ENCODE measurements at regions not wholly inside any gene's neighbourhood (a gene's known extent, or its start where the extent isn't known, plus 50 kb on each side); places are given as distances from the start of the nearest gene placed in this dataset.

GRCh38 chr1:195899762-195900352 lies 708.4 kb downstream of the KCNT2 start:
- intact Hi-C loops (cut with DNase I): no loop called here
- Histone ChIP-seq H3K4me1 (ENCODE audit: control insufficient read depth in 2 of 3, insufficient read depth in 2 of 3, low read depth in 1 of 3, low read length in 3 of 3) (no peaks in the 10 kb centered on the region), H3K4me3 (ENCODE audit: low read length in 3 of 3) (no peak overlapping the region), H3K27me3 (ENCODE audit: control insufficient read depth, insufficient read depth, low read length) (no peaks in the 10 kb centered on the region), H3K9me3 (ENCODE audit: control insufficient read depth in 2 of 3, insufficient read depth in 1 of 3, low read length in 3 of 3) (no peaks in the 10 kb centered on the region), H3K9ac (ENCODE audit: low read length in 3 of 3) (no peak overlapping the region), H3K27ac (ENCODE audit: low read depth in 2 of 2, low read length in 2 of 2) (no peak overlapping the region), H3K36me3 (ENCODE audit: control insufficient read depth in 2 of 3, insufficient read depth in 3 of 3, low read length in 3 of 3) (no peaks in the 10 kb centered on the region)
- FAIRE-seq (no peak), DNase-seq (no peak)
- TF ChIP-seq CTCF (IDR thresholded peaks at IDR 0.05; ENCODE audit: borderline replicate concordance, extremely low read depth, insufficient read depth): no peak

- Histone ChIP-seq H3K36me3 (ENCODE audit: control insufficient read depth in 2 of 3, insufficient read depth in 3 of 3, low read length in 3 of 3) (no peaks in the 10 kb centered on the region), H3K27me3 (ENCODE audit: control insufficient read depth, insufficient read depth, low read length) (no peaks in the 10 kb centered on the region), H3K9ac (ENCODE audit: low read length in 3 of 3) (no peak overlapping the region), H3K4me1 (ENCODE audit: control insufficient read depth in 2 of 3, insufficient read depth in 2 of 3, low read depth in 1 of 3, low read length in 3 of 3) (no peaks in the 10 kb centered on the region), H3K4me3 (ENCODE audit: low read length in 3 of 3) (no peak overlapping the region), H3K9me3 (ENCODE audit: control insufficient read depth in 2 of 3, insufficient read depth in 1 of 3, low read length in 3 of 3) (no peaks in the 10 kb centered on the region), H3K27ac (ENCODE audit: low read depth in 2 of 2, low read length in 2 of 2) (no peak overlapping the region)
- no peak for FAIRE-seq
- DNase-seq: no peak
- no peak for TF ChIP-seq CTCF (IDR thresholded peaks at IDR 0.05; ENCODE audit: borderline replicate concordance, extremely low read depth, insufficient read depth)
- intact Hi-C loops (cut with DNase I): no loop called here
Measured at GRCh38 chr1:195898924-195899323, 709.3 kb downstream of the KCNT2 start.

GRCh38 chr1:195898373-195898772 lies 709.9 kb downstream of the KCNT2 start:
- Histone ChIP-seq H3K27me3 (ENCODE audit: control insufficient read depth, insufficient read depth, low read length) (no peaks in the 10 kb centered on the region), H3K9me3 (ENCODE audit: control insufficient read depth in 2 of 3, insufficient read depth in 1 of 3, low read length in 3 of 3) (no peaks in the 10 kb centered on the region), H3K4me1 (ENCODE audit: control insufficient read depth in 2 of 3, insufficient read depth in 2 of 3, low read depth in 1 of 3, low read length in 3 of 3) (no peaks in the 10 kb centered on the region), H3K4me3 (ENCODE audit: low read length in 3 of 3) (no peak overlapping the region), H3K9ac (ENCODE audit: low read length in 3 of 3) (no peak overlapping the region), H3K27ac (ENCODE audit: low read depth in 2 of 2, low read length in 2 of 2) (no peak overlapping the region), H3K36me3 (ENCODE audit: control insufficient read depth in 2 of 3, insufficient read depth in 3 of 3, low read length in 3 of 3) (no peaks in the 10 kb centered on the region)
- DNase-seq (no peak), FAIRE-seq (no peak)
- intact Hi-C loops (cut with DNase I): no loop called here
- no peak for TF ChIP-seq CTCF (IDR thresholded peaks at IDR 0.05; ENCODE audit: borderline replicate concordance, extremely low read depth, insufficient read depth)

- Histone ChIP-seq H3K9ac (ENCODE audit: low read length in 3 of 3) (no peak overlapping the region), H3K4me1 (ENCODE audit: control insufficient read depth in 2 of 3, insufficient read depth in 2 of 3, low read depth in 1 of 3, low read length in 3 of 3) (no peaks in the 10 kb centered on the region), H3K27ac (ENCODE audit: low read depth in 2 of 2, low read length in 2 of 2) (no peak overlapping the region), H3K27me3 (ENCODE audit: control insufficient read depth, insufficient read depth, low read length) (no peaks in the 10 kb centered on the region), H3K9me3 (ENCODE audit: control insufficient read depth in 2 of 3, insufficient read depth in 1 of 3, low read length in 3 of 3) (no peaks in the 10 kb centered on the region), H3K4me3 (ENCODE audit: low read length in 3 of 3) (no peak overlapping the region), H3K36me3 (ENCODE audit: control insufficient read depth in 2 of 3, insufficient read depth in 3 of 3, low read length in 3 of 3) (no peaks in the 10 kb centered on the region)
- FAIRE-seq (no peak), DNase-seq (no peak)
- no peak for TF ChIP-seq CTCF (IDR thresholded peaks at IDR 0.05; ENCODE audit: borderline replicate concordance, extremely low read depth, insufficient read depth)
- intact Hi-C loops (cut with DNase I): no loop called here
Measured at GRCh38 chr1:195897076-195897475, 711.2 kb downstream of the KCNT2 start.

Data from kidney (tissue), 13 donors.